ENCODE measurements at regions not wholly inside any gene's neighbourhood (a gene's known extent, or its start where the extent isn't known, plus 50 kb on each side); places are given as distances from the start of the nearest gene placed in this dataset.

DNA sequence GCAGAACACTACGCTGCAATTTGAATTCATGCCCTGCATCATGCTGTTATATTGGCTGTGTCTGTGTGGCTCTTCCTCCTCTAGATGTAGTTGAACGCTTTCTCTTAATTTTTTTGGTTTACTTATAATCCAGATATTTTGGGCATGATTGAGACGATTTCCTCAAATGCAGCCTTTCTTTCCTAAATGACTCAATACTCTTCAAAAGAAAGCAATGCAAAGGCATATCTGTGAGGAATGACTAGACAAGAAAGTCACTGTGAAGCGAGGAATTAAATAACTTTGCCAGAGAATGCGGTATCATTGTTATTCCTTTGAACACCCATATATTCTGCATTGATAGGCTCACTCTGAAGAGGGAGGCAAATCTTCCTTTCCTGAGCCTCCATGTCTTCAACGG lies 152.8 kb downstream of the YIPF5 start:
- TF ChIP-seq, protein P1, sequence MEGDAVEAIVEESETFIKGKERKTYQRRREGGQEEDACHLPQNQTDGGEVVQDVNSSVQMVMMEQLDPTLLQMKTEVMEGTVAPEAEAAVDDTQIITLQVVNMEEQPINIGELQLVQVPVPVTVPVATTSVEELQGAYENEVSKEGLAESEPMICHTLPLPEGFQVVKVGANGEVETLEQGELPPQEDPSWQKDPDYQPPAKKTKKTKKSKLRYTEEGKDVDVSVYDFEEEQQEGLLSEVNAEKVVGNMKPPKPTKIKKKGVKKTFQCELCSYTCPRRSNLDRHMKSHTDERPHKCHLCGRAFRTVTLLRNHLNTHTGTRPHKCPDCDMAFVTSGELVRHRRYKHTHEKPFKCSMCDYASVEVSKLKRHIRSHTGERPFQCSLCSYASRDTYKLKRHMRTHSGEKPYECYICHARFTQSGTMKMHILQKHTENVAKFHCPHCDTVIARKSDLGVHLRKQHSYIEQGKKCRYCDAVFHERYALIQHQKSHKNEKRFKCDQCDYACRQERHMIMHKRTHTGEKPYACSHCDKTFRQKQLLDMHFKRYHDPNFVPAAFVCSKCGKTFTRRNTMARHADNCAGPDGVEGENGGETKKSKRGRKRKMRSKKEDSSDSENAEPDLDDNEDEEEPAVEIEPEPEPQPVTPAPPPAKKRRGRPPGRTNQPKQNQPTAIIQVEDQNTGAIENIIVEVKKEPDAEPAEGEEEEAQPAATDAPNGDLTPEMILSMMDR (IDR thresholded peaks at IDR 0.05): no peak
- no peak for TF ChIP-seq EZH2 (IDR thresholded peaks at IDR 0.05; ENCODE audit: borderline replicate concordance, insufficient read depth, low read depth, low read length, poor library complexity, severe bottlenecking)
